Hepatocyte (in vitro differentiated cells): ENCODE measurements at regions not wholly inside any gene's neighbourhood (a gene's known extent, or its start where the extent isn't known, plus 50 kb on each side); places are given as distances from the start of the nearest gene placed in this dataset.

Experiments
- EZH2 ChIP-seq: fragments of 200-600 bp; sonication (generic); IDR thresholded peaks from 2 replicates; pipeline ENCODE4 v1.6.1; 2016; ENCODE audit warnings: antibody characterized with exemption, mild to moderate bottlenecking, borderline replicate concordance
- EZH2phosphoT487 ChIP-seq: fragments of 200-600 bp; sonication (generic); IDR thresholded peaks from one replicate; pipeline ENCODE4 v1.6.1; 2018; ENCODE audit warnings: antibody characterized with exemption, mild to moderate bottlenecking, low read depth, moderate library complexity; ENCODE audit not compliant: unreplicated experiment, severe bottlenecking
- TF ChIP-seq, protein P1 (sequence below): fragments of 200-600 bp; sonication (generic); IDR thresholded peaks from 2 replicates; pipeline ENCODE4 v1.5.1; 2016; ENCODE audit warnings: antibody characterized with exemption, mild to moderate bottlenecking; ENCODE audit not compliant: poor library complexity

DNA sequence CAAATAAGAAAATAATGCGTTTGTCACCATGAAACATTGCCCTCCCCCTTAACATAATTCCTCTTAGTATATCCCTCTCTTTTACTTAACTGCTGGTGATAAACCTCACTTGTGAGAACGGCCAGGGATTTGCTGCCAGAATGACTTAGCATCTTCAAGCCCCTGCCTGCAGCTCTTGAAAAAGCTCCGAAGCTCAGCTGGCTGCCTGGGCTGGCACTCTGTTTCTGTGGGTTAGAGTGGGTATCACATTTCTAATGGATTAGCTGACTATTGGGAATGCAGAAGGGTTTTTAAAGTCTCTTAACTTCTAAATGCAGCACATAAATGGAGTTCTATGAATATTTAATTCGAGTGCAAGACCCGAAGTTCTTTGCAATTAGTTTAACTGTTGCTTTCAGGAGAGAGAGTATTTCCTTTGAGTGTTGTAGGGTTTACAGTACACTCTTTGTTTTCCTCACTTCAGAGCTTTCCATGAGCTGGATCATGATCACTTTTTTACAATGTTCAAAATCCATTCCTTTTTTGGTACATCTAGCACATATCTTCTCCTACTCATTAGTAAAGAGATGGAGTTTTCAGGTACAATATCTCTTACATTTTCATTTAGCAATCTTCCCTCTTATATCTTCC, 124.7 kb upstream of the RBMS3 start:
- TF ChIP-seq, protein P1, sequence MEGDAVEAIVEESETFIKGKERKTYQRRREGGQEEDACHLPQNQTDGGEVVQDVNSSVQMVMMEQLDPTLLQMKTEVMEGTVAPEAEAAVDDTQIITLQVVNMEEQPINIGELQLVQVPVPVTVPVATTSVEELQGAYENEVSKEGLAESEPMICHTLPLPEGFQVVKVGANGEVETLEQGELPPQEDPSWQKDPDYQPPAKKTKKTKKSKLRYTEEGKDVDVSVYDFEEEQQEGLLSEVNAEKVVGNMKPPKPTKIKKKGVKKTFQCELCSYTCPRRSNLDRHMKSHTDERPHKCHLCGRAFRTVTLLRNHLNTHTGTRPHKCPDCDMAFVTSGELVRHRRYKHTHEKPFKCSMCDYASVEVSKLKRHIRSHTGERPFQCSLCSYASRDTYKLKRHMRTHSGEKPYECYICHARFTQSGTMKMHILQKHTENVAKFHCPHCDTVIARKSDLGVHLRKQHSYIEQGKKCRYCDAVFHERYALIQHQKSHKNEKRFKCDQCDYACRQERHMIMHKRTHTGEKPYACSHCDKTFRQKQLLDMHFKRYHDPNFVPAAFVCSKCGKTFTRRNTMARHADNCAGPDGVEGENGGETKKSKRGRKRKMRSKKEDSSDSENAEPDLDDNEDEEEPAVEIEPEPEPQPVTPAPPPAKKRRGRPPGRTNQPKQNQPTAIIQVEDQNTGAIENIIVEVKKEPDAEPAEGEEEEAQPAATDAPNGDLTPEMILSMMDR = no peak
- no peak for TF ChIP-seq EZH2
- no peak for TF ChIP-seq EZH2phosphoT487
